Psoas muscle (tissue), 7 donors: ENCODE measurements at regions not wholly inside any gene's neighbourhood (a gene's known extent, or its start where the extent isn't known, plus 50 kb on each side); places are given as distances from the start of the nearest gene placed in this dataset.

Experiments
- ATAC-seq, 4 donors: fragments of 200-7000 bp; cut with Tn5 transposase; one replicate each; pipeline ENCODE4 v1.9.1; 2020; ENCODE audit warnings: moderate library complexity in 3 of 4, mild to moderate bottlenecking in 2 of 4
- DNase-seq, 2 donors: peaks; one replicate each; pipeline ENCODE4 v3.0.0-alpha.2; 2020
- H3K27ac ChIP-seq: fragments of 200-600 bp; one replicate; pipeline ENCODE4 v1.8.0; 2022
- H3K27me3 ChIP-seq, 3 donors: fragments of 200-600 bp in 1 of 3; one replicate each; pipeline versions ENCODE4 v1.6.1 to v1.8.0; 2013 to 2022; ENCODE audit warnings: low read length in 2 of 3, mild to moderate bottlenecking in 2 of 3, moderate library complexity in 1 of 3; ENCODE audit not compliant: insufficient read depth in 3 of 3
- H3K36me3 ChIP-seq, 2 donors: fragments of 200-600 bp in 1 of 2; one replicate each; pipeline versions ENCODE4 v1.6.1 to v1.8.0; 2013 to 2022; ENCODE audit warnings: low read depth in 1 of 2, mild to moderate bottlenecking in 1 of 2, moderate library complexity in 1 of 2; ENCODE audit not compliant: insufficient read depth in 1 of 2
- H3K4me1 ChIP-seq: fragments of 200-600 bp; one replicate; pipeline ENCODE4 v1.8.0; 2022
- H3K4me3 ChIP-seq: fragments of 200-600 bp; one replicate; pipeline ENCODE4 v1.8.0; 2022; ENCODE audit warnings: mild to moderate bottlenecking
- H3K9me3 ChIP-seq: fragments of 200-600 bp; one replicate; pipeline ENCODE4 v1.8.0; 2022
- WGBS, 3 donors: extraction: QIAGEN DNeasy Blood & Tissue Kit; methylation state at CpG; one replicate each; pipeline versions ENCODE4 v1.1.6 to v1.1.7; 2013; 5-methylcytosine and 5-hydroxymethylcytosine counted together
- intact Hi-C, 2 donors: fragments of 100-400 bp; cut with DNase I; formaldehyde crosslinking; loops; one replicate each; pipeline versions ENCODE4 v1.11.0 to v1.14.2; 2022
- TF ChIP-seq, protein P1 (sequence below): fragments of 200-600 bp; IDR thresholded peaks from one replicate; pipeline ENCODE4 v1.8.0; 2022; ENCODE audit warnings: antibody characterized with exemption
- donor health status: healthy with polysubstance abuse.
- donor health status: DM: no; HTN: no; CAD: no; lungs with moderate emphysema.
- donor health status: Bipolar disorder and iron deficiency.
- donor health status: healthy.
- donor health status: DM: yes; HTN: yes; CAD: no.
- donor health status: DM: no; HTN: no; CAD: no.
- donor health status: DM: yes; HTN: yes; CAD: no.

DNA sequence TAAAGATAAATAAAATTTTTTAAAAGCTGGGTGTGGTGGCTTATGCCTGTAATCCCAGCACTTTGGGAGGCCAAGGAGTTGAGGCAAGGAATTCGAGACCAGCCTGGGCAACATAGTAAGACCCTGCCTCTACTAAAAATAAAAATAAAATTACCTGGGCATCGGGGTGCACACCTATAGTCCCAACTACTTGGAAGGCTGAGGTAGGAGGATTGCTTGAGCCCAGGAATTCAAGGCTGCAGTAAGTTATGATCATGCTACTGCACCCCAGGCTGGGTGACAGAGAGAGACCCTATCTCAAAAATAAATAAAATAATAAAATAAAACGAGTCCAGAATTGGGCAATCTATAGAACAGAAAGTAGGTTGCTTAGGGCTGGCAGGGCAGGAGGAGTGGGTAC lies 228.7 kb downstream of the BCAS1 start:
- H3K4me3 ChIP-seq = no peak overlapping the region
- ATAC-seq (no peak), DNase-seq (no peak)
- H3K36me3 ChIP-seq = no peaks in the 10 kb centered on the region
- no peaks in the 10 kb centered on the region for H3K4me1 ChIP-seq
- H3K27me3 ChIP-seq = no peaks in the 10 kb centered on the region
- H3K27ac ChIP-seq = no peak overlapping the region
- TF ChIP-seq, protein P1, sequence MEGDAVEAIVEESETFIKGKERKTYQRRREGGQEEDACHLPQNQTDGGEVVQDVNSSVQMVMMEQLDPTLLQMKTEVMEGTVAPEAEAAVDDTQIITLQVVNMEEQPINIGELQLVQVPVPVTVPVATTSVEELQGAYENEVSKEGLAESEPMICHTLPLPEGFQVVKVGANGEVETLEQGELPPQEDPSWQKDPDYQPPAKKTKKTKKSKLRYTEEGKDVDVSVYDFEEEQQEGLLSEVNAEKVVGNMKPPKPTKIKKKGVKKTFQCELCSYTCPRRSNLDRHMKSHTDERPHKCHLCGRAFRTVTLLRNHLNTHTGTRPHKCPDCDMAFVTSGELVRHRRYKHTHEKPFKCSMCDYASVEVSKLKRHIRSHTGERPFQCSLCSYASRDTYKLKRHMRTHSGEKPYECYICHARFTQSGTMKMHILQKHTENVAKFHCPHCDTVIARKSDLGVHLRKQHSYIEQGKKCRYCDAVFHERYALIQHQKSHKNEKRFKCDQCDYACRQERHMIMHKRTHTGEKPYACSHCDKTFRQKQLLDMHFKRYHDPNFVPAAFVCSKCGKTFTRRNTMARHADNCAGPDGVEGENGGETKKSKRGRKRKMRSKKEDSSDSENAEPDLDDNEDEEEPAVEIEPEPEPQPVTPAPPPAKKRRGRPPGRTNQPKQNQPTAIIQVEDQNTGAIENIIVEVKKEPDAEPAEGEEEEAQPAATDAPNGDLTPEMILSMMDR = no peak
- intact Hi-C loops = no loop called here
- 62 to 89% (median 62%) methylated on average over 3 of the region's 3 CpGs for WGBS, 3 donors
- no peaks in the 10 kb centered on the region for H3K9me3 ChIP-seq

DNA sequence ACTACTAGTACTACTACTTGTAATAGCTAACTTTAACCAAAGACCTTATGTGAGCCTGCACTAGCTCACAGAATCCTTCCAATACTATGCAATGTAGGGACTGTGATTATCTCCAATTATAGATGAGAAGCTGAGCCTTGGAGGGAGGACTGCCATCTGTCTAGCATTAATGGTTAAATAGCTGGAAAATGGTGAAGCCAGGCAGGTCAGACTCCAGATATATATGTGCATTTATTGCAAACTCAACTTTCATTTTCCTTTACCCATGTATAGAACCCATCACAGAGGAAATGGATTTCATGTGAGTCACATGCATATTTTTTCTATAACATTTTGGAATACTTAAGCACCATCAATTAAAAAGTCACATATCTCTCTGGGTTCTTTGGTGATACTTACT lies 229.9 kb downstream of the BCAS1 start:
- Histone ChIP-seq H3K27me3 (no peaks in the 10 kb centered on the region), H3K9me3 (no peaks in the 10 kb centered on the region), H3K36me3 (no peaks in the 10 kb centered on the region), H3K27ac (no peak overlapping the region), H3K4me1 (no peaks in the 10 kb centered on the region), H3K4me3 (no peak overlapping the region)
- TF ChIP-seq, protein P1 = no peak
- no peak for DNase-seq
- intact Hi-C loops = no loop called here
- no peak for ATAC-seq

DNA sequence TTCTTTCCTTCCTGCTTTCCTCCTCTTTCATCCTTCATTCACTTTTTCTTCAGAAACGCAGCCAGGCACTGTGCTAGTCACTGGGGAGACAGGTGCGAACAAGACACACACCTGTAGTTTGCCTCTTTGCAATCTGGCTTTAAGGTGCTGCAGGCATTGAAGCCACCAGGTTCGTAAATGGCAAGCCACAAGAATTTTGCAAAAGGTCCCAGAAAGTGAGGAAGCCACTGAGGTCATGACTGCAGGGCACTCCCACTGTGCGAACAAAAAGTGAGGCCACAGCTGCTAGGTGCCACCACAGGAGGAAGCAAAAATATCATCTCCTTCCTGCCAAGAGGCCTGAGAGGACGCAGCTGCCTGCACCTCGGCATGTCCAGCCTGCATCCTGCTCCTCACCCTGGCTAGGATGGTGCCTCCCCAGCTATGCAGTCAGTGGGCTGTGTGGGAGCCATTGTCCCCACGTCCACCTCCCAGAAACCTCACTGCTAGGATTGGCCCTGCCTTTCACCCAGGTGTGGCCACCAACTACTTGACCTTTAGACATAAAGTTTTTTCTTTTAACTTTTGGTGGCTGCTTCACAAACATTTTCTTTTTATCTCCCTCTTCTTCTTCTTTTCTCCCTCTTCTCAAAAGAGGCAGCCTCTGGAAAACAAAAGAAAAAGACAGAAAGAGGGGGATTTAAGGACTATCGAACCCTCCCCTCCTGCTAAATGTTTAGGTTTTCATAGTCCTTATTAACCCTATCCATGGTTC lies 230.8 kb downstream of the BCAS1 start:
- H3K4me1 ChIP-seq = no peaks in the 10 kb centered on the region
- ATAC-seq = no peak

DNA sequence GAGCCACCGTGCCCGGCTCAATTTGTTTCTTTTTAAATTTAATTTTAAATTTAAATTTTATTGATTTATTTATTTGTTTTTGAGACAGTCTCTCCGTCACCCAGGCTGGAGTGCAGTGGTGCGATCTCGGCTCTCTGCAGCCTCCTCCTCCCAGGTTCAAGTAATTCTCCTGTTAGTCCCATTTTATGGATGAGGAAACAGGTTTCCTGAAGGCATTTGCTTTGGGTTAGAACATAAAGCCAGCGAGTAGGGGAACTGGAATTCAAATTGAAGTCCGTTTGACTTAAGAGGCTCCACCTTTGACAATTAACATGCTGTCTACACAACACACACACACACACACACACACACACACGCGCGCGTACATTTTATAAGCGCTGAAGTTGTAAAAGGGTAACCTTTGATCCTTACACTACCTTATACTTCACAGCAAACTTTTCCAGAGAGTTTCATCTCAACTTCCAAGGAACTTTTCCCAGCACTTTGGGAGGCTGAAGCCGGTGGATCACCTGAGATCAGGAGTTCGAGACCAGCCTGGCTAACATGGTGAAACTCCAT lies 232.0 kb downstream of the BCAS1 start:
- intact Hi-C loops = no loop called here
- H3K36me3 ChIP-seq = no peaks in the 10 kb centered on the region
- 75 to 85% (median 77%) methylated on average over 14 of the region's 14 CpGs for WGBS, 3 donors
- no peak for ATAC-seq
- H3K27me3 ChIP-seq = no peaks in the 10 kb centered on the region
- TF ChIP-seq, protein P1 = no peak
- no peak overlapping the region for H3K4me3 ChIP-seq
- no peak overlapping the region for H3K27ac ChIP-seq
- H3K4me1 ChIP-seq = no peaks in the 10 kb centered on the region
- H3K9me3 ChIP-seq = no peaks in the 10 kb centered on the region
- no peak for DNase-seq

More for the DNA sequence above, 230.8 kb downstream of the BCAS1 start:
- no peak overlapping the region for H3K27ac ChIP-seq
- no peaks in the 10 kb centered on the region for H3K9me3 ChIP-seq
- H3K36me3 ChIP-seq = no peaks in the 10 kb centered on the region
- intact Hi-C loops = no loop called here
- 58 to 67% (median 61%) methylated on average over 8 of the region's 8 CpGs for WGBS, 3 donors
- H3K27me3 ChIP-seq = no peaks in the 10 kb centered on the region
- no peak overlapping the region for H3K4me3 ChIP-seq
- DNase-seq = no peak
- TF ChIP-seq, protein P1 = no peak
